ENCODE measurements at regions not wholly inside any gene's neighbourhood (a gene's known extent, or its start where the extent isn't known, plus 50 kb on each side); places are given as distances from the start of the nearest gene placed in this dataset.

GRCh38 chr3:152087153-152087552, 181.6 kb upstream of the MBNL1 start:
- intact Hi-C loops (cut with DNase I; ENCODE audit: low total_unique reads): no loop called here

GRCh38 chr3:152089528-152089927, 179.2 kb upstream of the MBNL1 start:
- intact Hi-C loops (cut with DNase I; ENCODE audit: low total_unique reads): no loop called here
- no peak overlapping the region for H3K4me3 ChIP-seq
- no peak overlapping the region for H3K27ac ChIP-seq
- no peak for DNase-seq
- H3K36me3 ChIP-seq: no peaks in the 10 kb centered on the region
- TF ChIP-seq POLR2AphosphoS5 (IDR thresholded peaks at IDR 0.05) (no peak), CTCF (IDR thresholded peaks at IDR 0.05 in 8 of 11, conservative IDR thresholded peaks at IDR 0.05 in 3 of 11) (no peak), POLR2A (IDR thresholded peaks at IDR 0.05) (no peak)
- no peaks in the 10 kb centered on the region for H3K4me1 ChIP-seq
- H3K9me3 ChIP-seq: peaks cover 0 to 4% (median 0%) of the 10 kb centered on the region in 8 donors
- no peaks in the 10 kb centered on the region for H3K27me3 ChIP-seq (replicated peaks in 1 of 7)

More at GRCh38 chr3:152087153-152087552, 181.6 kb upstream of the MBNL1 start:
- Histone ChIP-seq H3K4me3 (no peak overlapping the region), H3K4me1 (no peaks in the 10 kb centered on the region), H3K27ac (no peak overlapping the region), H3K27me3 (replicated peaks in 1 of 7) (no peaks in the 10 kb centered on the region), H3K36me3 (no peaks in the 10 kb centered on the region), H3K9me3 (no peaks in the 10 kb centered on the region)
- no peak for DNase-seq
- no peak for TF ChIP-seq POLR2A (IDR thresholded peaks at IDR 0.05)
- TF ChIP-seq POLR2AphosphoS5 (IDR thresholded peaks at IDR 0.05): no peak
- TF ChIP-seq CTCF (IDR thresholded peaks at IDR 0.05 in 8 of 11, conservative IDR thresholded peaks at IDR 0.05 in 3 of 11): no peak

- DNase-seq: no peak
- Histone ChIP-seq H3K9me3 (peaks cover 0 to 4% (median 0%) of the 10 kb centered on the region in 8 donors), H3K27me3 (replicated peaks in 1 of 7) (no peaks in the 10 kb centered on the region), H3K4me3 (no peak overlapping the region), H3K4me1 (no peaks in the 10 kb centered on the region), H3K36me3 (no peaks in the 10 kb centered on the region), H3K27ac (no peak overlapping the region)
- intact Hi-C loops (cut with DNase I; ENCODE audit: low total_unique reads): no loop called here
- 71 to 85% (median 80%) methylated on average over 1 of the region's 1 CpG for WGBS, 5 donors
- no peak for TF ChIP-seq POLR2A (IDR thresholded peaks at IDR 0.05)
- no peak for TF ChIP-seq CTCF (IDR thresholded peaks at IDR 0.05 in 8 of 11, conservative IDR thresholded peaks at IDR 0.05 in 3 of 11)
- no peak for TF ChIP-seq POLR2AphosphoS5 (IDR thresholded peaks at IDR 0.05)
These were observed 177.0 kb upstream of the MBNL1 start for GRCh38 chr3:152091725-152092124.

GRCh38 chr3:152093901-152094300, 174.8 kb upstream of the MBNL1 start:
- no peak overlapping the region for H3K27ac ChIP-seq
- no peak for DNase-seq
- intact Hi-C loops (cut with DNase I; ENCODE audit: low total_unique reads): no loop called here
- H3K4me1 ChIP-seq: no peaks in the 10 kb centered on the region
- TF ChIP-seq CTCF (IDR thresholded peaks at IDR 0.05 in 8 of 11, conservative IDR thresholded peaks at IDR 0.05 in 3 of 11): no peak
- no peak for TF ChIP-seq POLR2A (IDR thresholded peaks at IDR 0.05)
- H3K36me3 ChIP-seq: no peaks in the 10 kb centered on the region
- no peak overlapping the region for H3K4me3 ChIP-seq
- H3K27me3 ChIP-seq (replicated peaks in 1 of 7): no peaks in the 10 kb centered on the region
- peaks cover 0 to 4% (median 0%) of the 10 kb centered on the region in 8 donors for H3K9me3 ChIP-seq
